ENCODE measurements at regions not wholly inside any gene's neighbourhood (a gene's known extent, or its start where the extent isn't known, plus 50 kb on each side); places are given as distances from the start of the nearest gene placed in this dataset.

- no peak for DNase-seq
These were observed 69.8 kb upstream of the WIPF1 start for GRCh38 chr2:174667250-174667860.

DNA sequence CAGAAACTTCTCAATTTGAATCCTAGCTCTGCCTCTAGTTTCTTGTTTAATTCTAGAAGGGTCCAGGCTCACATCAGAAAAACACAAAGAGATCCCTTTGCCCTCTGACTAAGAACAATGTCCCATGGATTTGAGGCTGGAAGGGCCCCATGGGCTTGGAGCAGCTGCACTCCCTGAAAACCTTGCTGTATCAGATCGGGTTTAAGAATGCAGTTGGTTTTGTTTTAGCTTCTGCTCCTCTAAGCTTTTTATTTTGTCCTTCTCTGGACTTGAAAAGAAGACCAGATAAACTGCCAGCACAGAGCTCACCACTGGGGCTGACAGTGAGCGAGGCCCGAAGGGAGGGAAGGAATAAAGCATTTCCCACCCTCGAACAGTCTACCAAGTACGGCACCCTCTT lies 69.2 kb upstream of the WIPF1 start:
- DNase-seq, result no peak

GRCh38 chr2:174666312-174666711 lies 68.7 kb upstream of the WIPF1 start:
- no peak for DNase-seq

GRCh38 chr2:174664084-174664759 lies 66.6 kb upstream of the WIPF1 start:
- no peak for DNase-seq

DNA sequence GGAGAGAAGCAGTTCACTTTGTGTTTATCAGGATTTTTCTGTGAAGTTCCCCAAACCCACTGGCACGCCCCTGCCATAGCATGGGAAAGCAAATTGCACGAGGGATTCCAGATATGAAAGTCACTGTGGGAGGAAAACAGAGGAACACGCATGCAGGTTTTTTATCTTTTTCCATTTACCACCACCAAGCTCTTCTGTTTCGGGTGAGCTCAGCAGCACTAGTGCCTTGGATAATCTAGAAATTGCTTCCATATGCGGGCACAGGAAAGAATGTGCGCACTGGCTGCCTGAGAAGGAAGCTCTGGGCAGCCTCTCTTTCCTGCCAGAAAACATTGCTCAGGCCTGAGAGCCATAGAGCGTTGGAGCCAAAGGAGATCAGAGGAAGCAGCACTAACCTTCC lies 65.9 kb upstream of the WIPF1 start:
- DNase-seq, result no peak

GRCh38 chr2:174662859-174663258 lies 65.3 kb upstream of the WIPF1 start:
- DNase-seq, result no peak

DNA sequence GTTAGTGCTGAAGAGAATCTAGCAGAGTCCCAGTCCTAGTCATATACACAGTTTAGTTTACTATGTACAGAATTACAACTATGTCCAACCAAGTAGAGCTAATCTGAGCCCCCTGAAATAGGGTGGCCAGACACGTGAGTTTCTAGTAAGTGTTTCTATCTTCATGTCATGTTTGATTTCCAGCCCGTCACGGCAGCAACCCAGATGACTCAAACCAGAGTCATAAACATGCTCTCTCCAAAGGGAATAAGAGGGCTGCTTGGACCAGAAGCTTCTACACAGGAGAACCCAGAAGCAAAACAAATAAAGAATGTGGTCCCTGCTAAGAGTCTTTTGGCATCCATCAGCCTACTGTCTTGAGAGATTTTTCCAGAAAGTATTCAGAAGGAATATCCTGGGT lies 64.9 kb upstream of the WIPF1 start:
- DNase-seq, result no peak

- no peak for DNase-seq
These were observed 63.5 kb upstream of the WIPF1 start for GRCh38 chr2:174660984-174661675.

GRCh38 chr2:174659069-174659900 lies 61.7 kb upstream of the WIPF1 start:
- DNase-seq, result no peak

DNA sequence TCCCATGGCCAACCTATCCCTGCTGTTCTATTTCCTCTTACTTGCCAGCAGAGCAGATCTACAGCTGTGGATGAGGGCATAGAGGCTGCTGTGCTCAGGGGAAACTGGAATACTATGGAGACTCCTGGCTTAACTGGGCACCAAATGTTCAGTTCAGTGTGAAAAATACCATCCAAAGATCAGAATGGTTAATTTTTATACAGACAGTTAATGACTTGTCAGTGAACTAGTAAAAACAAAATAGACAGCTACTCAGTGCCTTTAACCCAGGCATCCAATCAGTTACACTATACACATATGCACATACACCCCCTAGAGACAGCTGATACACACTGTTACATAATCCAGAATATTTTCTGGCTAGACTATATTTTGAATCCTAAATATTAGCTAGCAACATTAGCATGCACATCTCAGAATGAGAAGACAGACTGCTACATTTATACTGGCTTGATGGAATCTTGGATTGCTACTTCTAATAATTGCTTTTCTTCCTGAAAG lies 59.1 kb upstream of the WIPF1 start:
- no peak for DNase-seq

DNA sequence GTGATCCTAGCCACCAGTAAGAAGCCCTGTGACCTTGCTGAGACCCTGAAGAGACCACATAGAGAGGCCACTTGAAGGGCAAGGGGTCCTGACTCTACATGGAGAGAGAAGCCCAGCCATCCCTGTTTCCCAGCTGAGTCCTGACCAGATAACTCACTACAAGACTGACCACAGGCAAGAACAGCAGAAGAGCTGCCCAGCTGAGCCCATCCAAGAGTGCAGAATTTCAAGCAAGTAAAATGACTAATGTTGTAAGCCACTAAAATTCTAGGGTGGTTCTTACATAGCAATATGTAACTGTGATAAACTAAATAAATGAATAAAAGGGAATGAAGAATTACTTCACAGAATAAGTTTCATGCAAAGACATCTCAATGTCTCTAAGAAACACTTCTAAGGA lies 58.4 kb upstream of the WIPF1 start:
- no peak for DNase-seq

- DNase-seq, result no peak
These were observed 56.9 kb upstream of the WIPF1 start for GRCh38 chr2:174654419-174654941.

- DNase-seq, result no peak
These were observed 51.3 kb upstream of the WIPF1 start for GRCh38 chr2:174648896-174649295.
